Karpas-422 (cell line): ENCODE measurements at regions not wholly inside any gene's neighbourhood (a gene's known extent, or its start where the extent isn't known, plus 50 kb on each side); places are given as distances from the start of the nearest gene placed in this dataset.

Experiments used
- DNase-seq: peaks from one replicate; pipeline ENCODE4 v3.0.0-alpha.2; 2015
- H2AFZ ChIP-seq: fragments of 200-600 bp; sonication (generic); 2 replicates; pipeline ENCODE4 v1.6.1; 2014; ENCODE audit warnings: antibody characterized with exemption, low read length, mixed read lengths
- H3K27ac ChIP-seq: fragments of 200-600 bp; sonication (generic); 2 replicates; pipeline ENCODE4 v1.5.1; 2014; ENCODE audit warnings: mild to moderate bottlenecking, low read length, moderate library complexity
- H3K27me3 ChIP-seq: fragments of 200-600 bp; sonication (generic); 2 replicates; pipeline ENCODE4 v1.6.1; 2014; ENCODE audit warnings: low read length, mixed read lengths
- H3K36me3 ChIP-seq: fragments of 200-600 bp; sonication (generic); 2 replicates; pipeline ENCODE4 v1.6.1; 2014; ENCODE audit warnings: low read length, mixed read lengths; ENCODE audit not compliant: insufficient read depth
- H3K4me1 ChIP-seq: fragments of 200-600 bp; sonication (generic); 2 replicates; pipeline ENCODE4 v1.6.1; 2014; ENCODE audit warnings: mild to moderate bottlenecking, low read length, mixed read lengths
- H3K4me2 ChIP-seq: fragments of 200-600 bp; sonication (generic); 2 replicates; pipeline ENCODE4 v1.6.1; 2014; ENCODE audit warnings: low read length, low read depth, mild to moderate bottlenecking; ENCODE audit not compliant: poor library complexity, severe bottlenecking
- H3K4me3 ChIP-seq: fragments of 200-600 bp; sonication (generic); 2 replicates; pipeline ENCODE4 v1.5.1; 2014; ENCODE audit warnings: mild to moderate bottlenecking, antibody characterized with exemption, low read length, mixed read lengths
- H3K79me2 ChIP-seq: fragments of 200-600 bp; sonication (generic); 2 replicates; pipeline ENCODE4 v1.6.1; 2014; ENCODE audit warnings: mild to moderate bottlenecking, low read length, mixed read lengths
- H3K9ac ChIP-seq: fragments of 200-600 bp; sonication (generic); 2 replicates; pipeline ENCODE4 v1.6.0; 2014; ENCODE audit warnings: low read length
- H3K9me2 ChIP-seq: fragments of 200-600 bp; sonication (generic), shearing (Covaris generic); replicated peaks from 2 replicates; pipeline ENCODE4 v1.6.0; 2014; ENCODE audit warnings: mild to moderate bottlenecking, low read length, moderate library complexity; ENCODE audit not compliant: insufficient read depth
- H3K9me3 ChIP-seq: fragments of 300-700, 200-600 bp; sonication (generic); 2 replicates; pipeline ENCODE4 v1.6.1; 2014; ENCODE audit warnings: low read length, mixed read lengths
- H4K20me1 ChIP-seq: fragments of 200-600 bp; sonication (generic); 2 replicates; pipeline ENCODE4 v1.6.1; 2014; ENCODE audit warnings: mild to moderate bottlenecking, antibody characterized with exemption, low read length, low read depth; ENCODE audit not compliant: insufficient read depth

DNA sequence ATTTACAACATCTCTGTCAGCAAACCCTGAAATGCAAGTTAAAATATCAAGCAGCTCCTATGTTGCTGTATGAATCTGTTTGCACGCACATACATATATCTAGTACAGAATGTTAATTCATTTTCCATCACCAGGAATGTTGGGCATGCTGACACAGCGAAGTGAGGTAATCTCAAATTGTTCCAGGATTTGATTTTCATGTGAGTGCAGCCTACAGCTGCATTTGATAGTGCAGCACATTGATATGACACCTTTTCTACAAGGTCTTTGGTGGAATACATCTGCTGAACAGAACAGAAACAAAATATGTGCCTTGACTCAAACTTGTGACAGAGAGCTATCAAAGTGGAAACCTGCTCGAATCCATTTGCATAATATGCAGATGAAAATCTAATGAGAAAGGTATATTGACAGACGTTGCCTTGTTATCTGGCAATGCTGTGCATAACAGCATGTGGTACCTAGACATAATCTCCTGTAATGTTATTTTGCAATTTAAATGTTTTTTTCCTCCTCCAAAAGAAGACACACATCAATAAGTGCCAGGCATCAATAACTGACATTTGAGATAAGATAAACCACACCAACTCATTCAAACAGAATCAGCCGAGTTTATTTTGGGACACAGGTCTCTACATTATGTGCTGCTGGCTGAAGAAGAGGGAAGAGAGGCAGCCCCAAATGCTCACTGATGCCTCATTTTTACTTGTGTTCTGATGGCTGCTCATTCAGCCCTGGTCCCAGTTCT lies 512.2 kb downstream of the ZNF608 start:
- Histone ChIP-seq H3K36me3 (no peaks in the 10 kb centered on the region), H3K27me3 (no peaks in the 10 kb centered on the region), H3K9ac (no peak overlapping the region), H3K4me1 (no peaks in the 10 kb centered on the region), H3K4me2 (no peak overlapping the region), H3K9me3 (no peaks in the 10 kb centered on the region), H3K9me2 (no peaks in the 10 kb centered on the region), H3K79me2 (no peaks in the 10 kb centered on the region), H3K4me3 (no peak overlapping the region), H4K20me1 (no peaks in the 10 kb centered on the region), H2AFZ (no peak overlapping the region), H3K27ac (no peak overlapping the region)
- no peak for DNase-seq

- H3K4me2 ChIP-seq: no peak overlapping the region
- no peak for DNase-seq
Measured at GRCh38 chr5:124232515-124232914, 513.9 kb downstream of the ZNF608 start.

DNA sequence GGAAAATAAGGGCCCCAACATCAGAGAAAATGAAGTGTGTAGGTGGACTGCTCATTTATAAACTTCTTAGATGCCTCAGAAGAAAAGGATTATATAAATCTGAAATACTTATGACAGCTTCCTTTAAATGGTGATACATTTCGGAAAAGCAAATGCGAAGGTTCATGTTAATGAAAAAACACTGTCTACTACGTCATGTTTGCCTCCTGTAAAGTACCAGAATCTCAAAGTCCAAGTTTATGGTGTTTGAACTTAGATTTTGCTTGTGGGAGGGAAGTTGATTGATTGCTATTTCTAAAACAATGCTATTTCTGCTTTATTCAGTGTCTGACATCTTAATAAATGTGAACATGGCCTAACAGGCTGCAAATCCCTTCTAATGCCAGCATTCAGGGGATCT lies 514.6 kb downstream of the ZNF608 start:
- Histone ChIP-seq H3K27me3 (no peaks in the 10 kb centered on the region), H3K9ac (no peak overlapping the region), H3K36me3 (no peaks in the 10 kb centered on the region), H4K20me1 (no peaks in the 10 kb centered on the region), H3K4me3 (no peak overlapping the region), H3K9me3 (no peaks in the 10 kb centered on the region), H3K9me2 (no peaks in the 10 kb centered on the region), H3K27ac (no peak overlapping the region), H3K4me1 (no peaks in the 10 kb centered on the region), H3K4me2 (no peak overlapping the region), H2AFZ (no peak overlapping the region), H3K79me2 (no peaks in the 10 kb centered on the region)
- no peak for DNase-seq

More at GRCh38 chr5:124232515-124232914, 513.9 kb downstream of the ZNF608 start:
- no peaks in the 10 kb centered on the region for H3K9me2 ChIP-seq
- no peaks in the 10 kb centered on the region for H3K4me1 ChIP-seq
- H3K27me3 ChIP-seq: no peaks in the 10 kb centered on the region
- no peaks in the 10 kb centered on the region for H3K79me2 ChIP-seq
- no peak overlapping the region for H3K27ac ChIP-seq
- no peak overlapping the region for H3K4me3 ChIP-seq
- H2AFZ ChIP-seq: no peak overlapping the region
- no peaks in the 10 kb centered on the region for H3K36me3 ChIP-seq
- H3K9me3 ChIP-seq: no peaks in the 10 kb centered on the region
- H4K20me1 ChIP-seq: no peaks in the 10 kb centered on the region
- no peak overlapping the region for H3K9ac ChIP-seq

- H3K27me3 ChIP-seq: no peaks in the 10 kb centered on the region
- no peaks in the 10 kb centered on the region for H3K36me3 ChIP-seq
- no peak overlapping the region for H3K9ac ChIP-seq
- no peak overlapping the region for H3K27ac ChIP-seq
- no peaks in the 10 kb centered on the region for H3K79me2 ChIP-seq
- no peaks in the 10 kb centered on the region for H4K20me1 ChIP-seq
- no peaks in the 10 kb centered on the region for H3K4me1 ChIP-seq
- no peaks in the 10 kb centered on the region for H3K9me2 ChIP-seq
- no peak overlapping the region for H3K4me3 ChIP-seq
- H2AFZ ChIP-seq: no peak overlapping the region
- H3K9me3 ChIP-seq: no peaks in the 10 kb centered on the region
- no peak overlapping the region for H3K4me2 ChIP-seq
- no peak for DNase-seq
Measured at GRCh38 chr5:124231230-124231629, 515.2 kb downstream of the ZNF608 start.

DNA sequence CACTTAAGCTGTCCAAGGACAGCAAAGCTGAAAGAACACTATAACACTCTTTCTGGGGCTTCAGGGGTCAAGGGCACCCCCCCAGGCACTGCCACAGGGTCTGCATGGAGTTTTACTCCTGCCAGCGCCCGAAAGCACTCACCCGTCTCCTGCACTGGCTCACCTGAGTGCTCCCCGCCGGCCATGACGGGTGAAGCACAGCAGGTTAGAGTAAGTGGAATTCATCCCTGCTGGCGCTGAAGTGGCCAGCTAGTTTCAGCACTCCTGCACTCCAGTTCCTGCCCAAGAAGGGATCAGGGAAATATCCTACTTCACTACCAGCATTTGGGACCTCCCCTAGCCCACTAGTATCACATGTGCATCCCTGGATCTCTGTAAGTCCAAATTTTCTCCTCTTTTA lies 516.0 kb downstream of the ZNF608 start:
- Histone ChIP-seq H3K4me3 (no peak overlapping the region), H2AFZ (no peak overlapping the region), H3K9me3 (no peaks in the 10 kb centered on the region), H3K9me2 (no peaks in the 10 kb centered on the region), H3K27me3 (no peaks in the 10 kb centered on the region), H4K20me1 (no peaks in the 10 kb centered on the region), H3K36me3 (no peaks in the 10 kb centered on the region), H3K79me2 (no peaks in the 10 kb centered on the region), H3K9ac (no peak overlapping the region), H3K4me2 (no peak overlapping the region), H3K4me1 (no peaks in the 10 kb centered on the region), H3K27ac (no peak overlapping the region)
- DNase-seq: no peak

GRCh38 chr5:124229352-124229751 lies 517.1 kb downstream of the ZNF608 start:
- no peak overlapping the region for H3K27ac ChIP-seq
- no peaks in the 10 kb centered on the region for H3K9me2 ChIP-seq
- no peak overlapping the region for H3K4me2 ChIP-seq
- H3K4me1 ChIP-seq: no peaks in the 10 kb centered on the region
- no peak for DNase-seq
- H3K36me3 ChIP-seq: no peaks in the 10 kb centered on the region
- H3K27me3 ChIP-seq: no peaks in the 10 kb centered on the region
- no peaks in the 10 kb centered on the region for H3K79me2 ChIP-seq
- no peak overlapping the region for H3K4me3 ChIP-seq
- no peaks in the 10 kb centered on the region for H4K20me1 ChIP-seq
- H3K9me3 ChIP-seq: no peaks in the 10 kb centered on the region
- no peak overlapping the region for H2AFZ ChIP-seq
- no peak overlapping the region for H3K9ac ChIP-seq

- no peak for DNase-seq
- Histone ChIP-seq H3K27ac (no peak overlapping the region), H3K9me3 (no peaks in the 10 kb centered on the region), H3K9me2 (no peaks in the 10 kb centered on the region), H3K4me2 (no peak overlapping the region), H3K36me3 (no peaks in the 10 kb centered on the region), H2AFZ (no peak overlapping the region), H3K79me2 (no peaks in the 10 kb centered on the region), H4K20me1 (no peaks in the 10 kb centered on the region), H3K4me1 (no peaks in the 10 kb centered on the region), H3K9ac (no peak overlapping the region), H3K27me3 (no peaks in the 10 kb centered on the region), H3K4me3 (no peak overlapping the region)
Measured at GRCh38 chr5:124227914-124228313, 518.5 kb downstream of the ZNF608 start.

- no peak for DNase-seq
- no peaks in the 10 kb centered on the region for H3K27me3 ChIP-seq
- H3K4me1 ChIP-seq: no peaks in the 10 kb centered on the region
- H3K79me2 ChIP-seq: no peaks in the 10 kb centered on the region
- no peak overlapping the region for H3K4me3 ChIP-seq
- no peak overlapping the region for H2AFZ ChIP-seq
- no peaks in the 10 kb centered on the region for H3K36me3 ChIP-seq
- no peaks in the 10 kb centered on the region for H4K20me1 ChIP-seq
- H3K9me2 ChIP-seq: no peaks in the 10 kb centered on the region
- H3K4me2 ChIP-seq: no peak overlapping the region
- H3K9ac ChIP-seq: no peak overlapping the region
- no peak overlapping the region for H3K27ac ChIP-seq
- H3K9me3 ChIP-seq: no peaks in the 10 kb centered on the region
Measured at GRCh38 chr5:124220418-124220817, 526.0 kb downstream of the ZNF608 start.
